ENCODE measurements at regions not wholly inside any gene's neighbourhood (a gene's known extent, or its start where the extent isn't known, plus 50 kb on each side); places are given as distances from the start of the nearest gene placed in this dataset.

DNA sequence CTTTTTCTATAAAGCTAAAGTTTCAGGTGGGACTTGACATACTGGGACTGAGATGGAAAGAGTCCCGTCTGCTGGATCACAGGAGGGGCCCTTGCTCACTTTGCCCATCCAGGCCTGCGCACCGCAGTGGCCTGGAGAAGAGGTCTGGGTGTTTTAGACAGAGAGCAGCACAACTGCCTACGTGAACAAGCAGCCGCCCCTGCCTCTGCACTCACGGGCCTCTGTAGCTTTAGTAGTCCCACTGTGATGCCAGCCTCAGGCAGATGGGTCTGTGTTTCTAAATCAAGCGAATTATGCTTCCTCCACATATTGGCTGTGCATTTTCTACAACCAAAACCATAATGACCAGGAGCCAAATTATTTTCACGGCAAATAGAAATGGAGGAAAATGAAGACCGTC, 184.8 kb upstream of the FOXQ1 start:
- peaks cover 0 to 3% (median 1%) of the 10 kb centered on the region in 7 donors for H3K9me3 Mint-ChIP-seq
- WGBS (ENCODE audit: insufficient coverage) = 92% methylated on average over 5 of the region's 9 CpGs

DNA sequence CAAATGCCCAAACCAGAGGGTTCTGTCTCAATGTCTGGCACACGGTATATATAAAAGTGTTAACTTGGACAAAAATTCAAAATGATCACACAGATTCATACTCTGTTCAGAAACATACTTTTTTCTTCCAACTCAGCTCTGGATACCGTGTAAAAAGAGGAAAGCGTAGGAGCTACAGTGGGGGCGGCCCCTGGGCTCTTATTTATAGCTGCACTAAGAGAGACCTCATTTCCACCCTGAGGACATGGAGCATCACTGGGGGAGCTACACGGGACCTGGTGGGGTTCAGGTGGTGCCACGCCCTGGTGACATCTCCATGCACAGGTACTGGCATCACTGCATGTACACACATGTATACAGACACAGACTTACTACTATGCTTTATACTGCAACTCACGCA, 185.9 kb upstream of the FOXQ1 start:
- peaks cover 0 to 7% of the 10 kb centered on the region in 2 donors for H3K9me3 ChIP-seq (replicated peaks in 1 of 2; ENCODE audit: control insufficient read depth in 1 of 2, insufficient read depth in 1 of 2, low read length in 2 of 2)
- no peaks in the 10 kb centered on the region for H3K27me3 ChIP-seq (ENCODE audit: control insufficient read depth in 2 of 2, insufficient read depth in 2 of 2, low read length in 2 of 2)
- TF ChIP-seq, protein P1, sequence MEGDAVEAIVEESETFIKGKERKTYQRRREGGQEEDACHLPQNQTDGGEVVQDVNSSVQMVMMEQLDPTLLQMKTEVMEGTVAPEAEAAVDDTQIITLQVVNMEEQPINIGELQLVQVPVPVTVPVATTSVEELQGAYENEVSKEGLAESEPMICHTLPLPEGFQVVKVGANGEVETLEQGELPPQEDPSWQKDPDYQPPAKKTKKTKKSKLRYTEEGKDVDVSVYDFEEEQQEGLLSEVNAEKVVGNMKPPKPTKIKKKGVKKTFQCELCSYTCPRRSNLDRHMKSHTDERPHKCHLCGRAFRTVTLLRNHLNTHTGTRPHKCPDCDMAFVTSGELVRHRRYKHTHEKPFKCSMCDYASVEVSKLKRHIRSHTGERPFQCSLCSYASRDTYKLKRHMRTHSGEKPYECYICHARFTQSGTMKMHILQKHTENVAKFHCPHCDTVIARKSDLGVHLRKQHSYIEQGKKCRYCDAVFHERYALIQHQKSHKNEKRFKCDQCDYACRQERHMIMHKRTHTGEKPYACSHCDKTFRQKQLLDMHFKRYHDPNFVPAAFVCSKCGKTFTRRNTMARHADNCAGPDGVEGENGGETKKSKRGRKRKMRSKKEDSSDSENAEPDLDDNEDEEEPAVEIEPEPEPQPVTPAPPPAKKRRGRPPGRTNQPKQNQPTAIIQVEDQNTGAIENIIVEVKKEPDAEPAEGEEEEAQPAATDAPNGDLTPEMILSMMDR (IDR thresholded peaks at IDR 0.05) = no peak
- H2AFZ ChIP-seq (ENCODE audit: insufficient read depth, low read depth, low read length, poor library complexity, severe bottlenecking) = no peak overlapping the region
- intact Hi-C loops (cut with micrococcal nuclease) = no loop called here
- no peak overlapping the region for H3K4me2 ChIP-seq (replicated peaks; ENCODE audit: extremely low read depth, low read length, poor library complexity, severe bottlenecking)
- no peak overlapping the region for H3K4me3 ChIP-seq (replicated peaks in 1 of 3; ENCODE audit: low read depth in 2 of 3, low read length in 3 of 3)
- H3K4me1 ChIP-seq (ENCODE audit: control insufficient read depth in 1 of 2, insufficient read depth in 2 of 2, low read length in 2 of 2) = no peaks in the 10 kb centered on the region
- no peak overlapping the region for H3K27ac ChIP-seq (ENCODE audit: low read depth in 1 of 2, low read length in 2 of 2)
- Mint-ChIP-seq H3K27ac (no peak overlapping the region), H3K27me3 (ENCODE audit: low read depth in 3 of 3) (peaks cover 0 to 2% (median 1%) of the 10 kb centered on the region in 3 donors), H3K36me3 (no peaks in the 10 kb centered on the region), H3K4me3 (no peak overlapping the region), H3K4me1 (no peaks in the 10 kb centered on the region), H3K9me3 (peaks cover 0 to 6% (median 2%) of the 10 kb centered on the region in 7 donors)
- no peaks in the 10 kb centered on the region for H3K36me3 ChIP-seq (replicated peaks in 1 of 2; ENCODE audit: control insufficient read depth in 1 of 2, insufficient read depth in 2 of 2, low read length in 2 of 2)
- H4K20me1 ChIP-seq (ENCODE audit: insufficient read depth, low read length) = no peaks in the 10 kb centered on the region
- H3K79me2 ChIP-seq (ENCODE audit: insufficient read depth, low read length) = no peaks in the 10 kb centered on the region
- no peak for DNase-seq
- 91% methylated on average over 4 of the region's 7 CpGs for WGBS (ENCODE audit: insufficient coverage)
- no peak overlapping the region for H3K9ac ChIP-seq (ENCODE audit: insufficient read depth, low read length, poor library complexity, severe bottlenecking)

More for the DNA sequence above, 184.8 kb upstream of the FOXQ1 start:
- Histone ChIP-seq H3K27me3 (ENCODE audit: control insufficient read depth in 2 of 2, insufficient read depth in 2 of 2, low read length in 2 of 2) (no peaks in the 10 kb centered on the region), H3K4me3 (replicated peaks in 1 of 3; ENCODE audit: low read depth in 2 of 3, low read length in 3 of 3) (no peak overlapping the region), H3K4me1 (ENCODE audit: control insufficient read depth in 1 of 2, insufficient read depth in 2 of 2, low read length in 2 of 2) (no peaks in the 10 kb centered on the region), H3K4me2 (replicated peaks; ENCODE audit: extremely low read depth, low read length, poor library complexity, severe bottlenecking) (no peak overlapping the region), H3K36me3 (replicated peaks in 1 of 2; ENCODE audit: control insufficient read depth in 1 of 2, insufficient read depth in 2 of 2, low read length in 2 of 2) (no peaks in the 10 kb centered on the region), H4K20me1 (ENCODE audit: insufficient read depth, low read length) (no peaks in the 10 kb centered on the region), H3K27ac (ENCODE audit: low read depth in 1 of 2, low read length in 2 of 2) (no peak overlapping the region), H3K79me2 (ENCODE audit: insufficient read depth, low read length) (no peaks in the 10 kb centered on the region), H3K9ac (ENCODE audit: insufficient read depth, low read length, poor library complexity, severe bottlenecking) (no peak overlapping the region), H2AFZ (ENCODE audit: insufficient read depth, low read depth, low read length, poor library complexity, severe bottlenecking) (no peak overlapping the region), H3K9me3 (replicated peaks in 1 of 2; ENCODE audit: control insufficient read depth in 1 of 2, insufficient read depth in 1 of 2, low read length in 2 of 2) (peaks cover 0 to 7% of the 10 kb centered on the region in 2 donors)
- no peak for DNase-seq
- Mint-ChIP-seq H3K4me1 (no peaks in the 10 kb centered on the region), H3K27me3 (ENCODE audit: low read depth in 3 of 3) (peaks cover 0 to 4% (median 1%) of the 10 kb centered on the region in 3 donors), H3K27ac (no peak overlapping the region), H3K36me3 (no peaks in the 10 kb centered on the region), H3K4me3 (no peak overlapping the region)
- intact Hi-C loops (cut with micrococcal nuclease) = no loop called here
- TF ChIP-seq, protein P1 (IDR thresholded peaks at IDR 0.05) = no peak
